Activated naive CD4-positive, alpha-beta T cell (primary cell): ENCODE measurements at regions not wholly inside any gene's neighbourhood (a gene's known extent, or its start where the extent isn't known, plus 50 kb on each side); places are given as distances from the start of the nearest gene placed in this dataset.

ENCODE experiments used
- DNase-seq, 4 experiments: peaks; one replicate each; lab custom pipeline; 2025; lab: John Stamatoyannopoulos, UW

DNA sequence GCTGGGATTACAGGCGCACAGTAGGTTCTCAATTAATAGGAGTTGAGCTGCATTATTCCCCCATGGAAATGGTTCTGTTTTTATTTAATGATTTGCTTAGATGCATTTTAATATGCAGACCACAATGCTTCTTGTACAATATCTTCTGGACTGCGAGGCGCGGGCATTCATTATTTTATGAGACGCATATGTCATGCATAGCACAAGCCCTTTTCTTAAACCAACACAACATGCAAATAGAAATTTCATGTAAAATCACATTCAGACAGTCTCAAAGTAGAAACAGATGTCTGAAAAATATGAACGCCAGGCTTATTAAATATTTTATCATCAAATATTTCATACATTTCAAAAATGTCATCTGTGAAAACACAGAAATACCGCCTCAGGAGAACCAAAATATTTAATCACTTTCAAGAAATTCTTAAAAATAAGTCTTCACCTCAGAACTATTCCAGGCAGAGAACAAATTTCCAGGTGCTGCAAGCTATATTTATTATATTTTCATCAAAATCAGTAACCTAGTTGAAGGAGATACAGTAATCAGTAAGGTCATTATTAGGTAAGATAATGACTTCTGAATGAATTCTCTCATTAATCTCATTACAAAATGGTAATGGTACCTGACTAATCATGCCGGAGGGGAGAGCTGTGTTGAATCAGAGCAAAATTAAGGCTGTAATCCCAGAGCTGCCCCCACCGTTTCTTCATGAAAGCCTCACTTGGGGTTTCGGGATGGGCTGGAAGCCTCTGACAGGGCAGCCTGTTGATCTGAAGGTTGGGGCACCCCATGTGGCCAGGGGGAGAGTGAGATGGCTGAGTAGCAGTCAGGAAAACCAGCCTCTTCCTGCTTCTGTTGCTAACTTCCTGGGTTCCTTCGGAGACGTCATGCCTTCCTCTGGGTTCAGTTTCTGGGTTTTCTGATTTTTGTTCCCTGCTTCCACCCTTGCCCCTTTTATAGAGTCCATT is 133.9 kb upstream of the ZNF618 start:
- DNase-seq, result no peak

DNA sequence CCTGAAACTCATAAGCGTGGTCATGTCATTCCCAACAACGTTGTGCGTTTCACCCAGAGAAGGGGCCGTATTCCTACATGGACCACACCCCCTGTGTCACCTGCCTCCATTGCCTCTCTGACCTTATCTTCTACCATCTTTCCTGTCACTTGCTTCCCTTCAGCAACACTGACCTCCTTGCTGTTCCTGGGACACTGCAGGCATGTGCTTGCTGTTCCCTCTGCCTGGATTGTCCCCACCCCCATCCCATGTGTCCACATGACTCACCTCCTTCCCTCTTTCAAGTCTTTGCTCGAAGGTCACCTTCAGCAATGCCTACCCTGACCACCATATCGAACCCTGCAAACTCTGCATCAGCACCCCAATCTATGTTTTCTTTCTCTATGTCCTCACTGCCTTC is 133.2 kb upstream of the ZNF618 start:
- DNase-seq, result no peak

- DNase-seq, result no peak
Measured at GRCh38 chr9:113746486-113746885, 129.6 kb upstream of the ZNF618 start.

DNA sequence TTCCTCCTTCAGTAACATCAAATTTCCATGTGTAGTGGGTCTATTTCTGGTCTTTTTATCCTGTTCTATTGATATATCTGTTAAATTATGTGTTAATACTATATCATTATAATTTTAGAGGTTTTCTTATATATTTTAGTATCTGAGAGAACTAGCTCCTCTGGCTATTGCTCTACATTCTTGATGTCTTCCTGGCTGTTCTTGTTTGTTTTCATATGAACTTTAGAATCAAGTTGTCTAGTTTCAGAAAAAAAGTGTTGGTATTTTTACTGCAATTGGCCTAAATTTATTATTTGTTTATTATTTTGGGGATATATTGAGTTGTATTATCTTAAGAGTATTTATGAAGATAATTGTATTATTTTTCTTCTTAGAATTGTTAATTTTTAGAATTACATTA is 128.0 kb upstream of the ZNF618 start:
- DNase-seq, result no peak

- no peak for DNase-seq
Measured at GRCh38 chr9:113753398-113754119, 122.5 kb upstream of the ZNF618 start.

DNA sequence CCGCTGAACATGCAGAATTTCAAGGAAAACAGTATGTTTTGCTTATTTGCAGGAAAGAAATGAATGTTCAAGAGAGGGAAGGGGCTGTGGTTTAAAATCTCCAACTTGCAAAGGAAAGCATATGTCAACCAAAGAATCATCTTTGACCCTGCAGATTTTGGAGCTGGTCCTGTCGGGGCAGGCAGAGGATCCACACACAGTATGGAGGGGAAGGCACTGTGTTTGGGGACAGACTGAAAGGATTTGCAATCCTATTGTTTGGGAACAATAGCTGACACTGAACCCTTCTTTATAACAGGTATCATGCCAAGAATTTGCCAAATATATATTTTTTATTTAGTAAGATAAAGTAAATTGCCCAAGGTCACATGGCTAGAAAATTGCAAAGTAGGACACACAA is 121.4 kb upstream of the ZNF618 start:
- no peak for DNase-seq

- no peak for DNase-seq
Measured at GRCh38 chr9:113755433-113755832, 120.7 kb upstream of the ZNF618 start.

DNA sequence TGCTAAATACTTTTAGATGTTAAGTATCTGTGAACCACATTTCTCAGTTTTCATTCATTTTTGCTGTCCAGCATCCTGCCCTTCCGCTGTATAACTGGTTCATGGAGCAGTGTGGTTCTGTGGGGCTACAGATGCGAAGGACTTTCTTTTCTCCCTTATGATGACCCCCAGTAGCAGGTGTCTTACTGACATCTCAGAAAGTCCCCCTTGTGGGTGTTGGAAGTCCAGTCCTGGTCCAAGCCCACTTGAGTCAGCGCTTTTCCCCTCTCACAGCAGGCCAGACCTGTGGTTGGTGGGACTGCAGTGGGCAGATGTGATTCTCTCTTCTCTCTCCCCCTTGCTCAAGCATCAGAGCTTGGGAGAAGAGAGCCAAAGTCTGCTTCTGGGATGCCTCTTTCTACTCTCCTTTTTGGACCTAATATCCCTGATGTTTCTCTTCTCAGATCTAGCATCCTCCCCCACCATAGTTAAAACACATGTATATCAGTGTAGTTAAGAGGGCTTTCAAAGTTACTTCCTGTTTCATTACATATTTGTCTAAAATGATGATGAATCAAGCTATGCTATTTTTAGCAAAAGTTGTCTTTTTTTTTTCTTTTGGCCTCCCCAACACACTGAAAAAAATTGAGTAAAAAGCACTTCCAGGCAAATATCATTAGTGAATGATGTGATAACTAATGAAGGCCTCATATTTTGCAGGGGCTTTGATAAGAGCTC is 119.5 kb upstream of the ZNF618 start:
- DNase-seq, result no peak

DNA sequence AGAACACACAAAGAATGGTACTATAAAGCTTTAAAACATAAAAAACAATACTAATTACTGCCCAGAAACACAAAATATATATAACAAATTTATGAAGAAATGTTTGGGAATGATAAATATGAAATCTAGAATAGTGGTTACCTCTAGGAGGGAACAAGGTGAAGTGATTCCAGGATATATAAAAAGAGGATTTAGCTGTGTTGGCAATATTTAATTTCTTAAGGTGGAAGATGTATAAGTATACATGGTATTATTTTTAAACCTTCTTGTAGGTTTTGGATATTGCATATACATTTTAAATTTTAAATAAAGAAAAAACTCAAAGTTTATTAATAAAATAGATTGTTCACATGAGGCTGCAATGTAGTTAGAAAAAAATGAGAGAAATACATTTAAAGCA is 112.7 kb upstream of the ZNF618 start:
- no peak for DNase-seq

- no peak for DNase-seq
Measured at GRCh38 chr9:113764572-113764971, 111.5 kb upstream of the ZNF618 start.

DNA sequence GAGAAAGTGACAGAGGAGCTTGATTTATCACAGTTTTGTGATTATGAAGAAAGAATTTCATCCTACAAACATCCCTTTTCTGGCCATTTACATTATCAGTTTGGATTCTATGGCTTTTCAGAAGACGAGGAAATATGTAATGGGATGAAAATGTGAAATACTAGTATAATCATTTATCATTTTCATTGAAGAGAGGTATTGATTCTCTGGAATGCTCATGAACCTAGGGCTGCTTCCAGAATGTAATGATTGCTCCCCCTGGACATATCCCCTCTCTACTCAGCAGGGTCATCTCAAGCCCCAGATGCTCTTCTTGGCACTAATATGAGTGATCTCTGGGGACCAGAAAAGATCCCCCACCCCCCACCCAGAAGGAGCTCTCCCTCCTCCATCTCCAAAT is 106.7 kb upstream of the ZNF618 start:
- DNase-seq, result no peak

- no peak for DNase-seq
Measured at GRCh38 chr9:113770396-113770795, 105.7 kb upstream of the ZNF618 start.

- DNase-seq, result no peak
Measured at GRCh38 chr9:113771199-113771598, 104.9 kb upstream of the ZNF618 start.

DNA sequence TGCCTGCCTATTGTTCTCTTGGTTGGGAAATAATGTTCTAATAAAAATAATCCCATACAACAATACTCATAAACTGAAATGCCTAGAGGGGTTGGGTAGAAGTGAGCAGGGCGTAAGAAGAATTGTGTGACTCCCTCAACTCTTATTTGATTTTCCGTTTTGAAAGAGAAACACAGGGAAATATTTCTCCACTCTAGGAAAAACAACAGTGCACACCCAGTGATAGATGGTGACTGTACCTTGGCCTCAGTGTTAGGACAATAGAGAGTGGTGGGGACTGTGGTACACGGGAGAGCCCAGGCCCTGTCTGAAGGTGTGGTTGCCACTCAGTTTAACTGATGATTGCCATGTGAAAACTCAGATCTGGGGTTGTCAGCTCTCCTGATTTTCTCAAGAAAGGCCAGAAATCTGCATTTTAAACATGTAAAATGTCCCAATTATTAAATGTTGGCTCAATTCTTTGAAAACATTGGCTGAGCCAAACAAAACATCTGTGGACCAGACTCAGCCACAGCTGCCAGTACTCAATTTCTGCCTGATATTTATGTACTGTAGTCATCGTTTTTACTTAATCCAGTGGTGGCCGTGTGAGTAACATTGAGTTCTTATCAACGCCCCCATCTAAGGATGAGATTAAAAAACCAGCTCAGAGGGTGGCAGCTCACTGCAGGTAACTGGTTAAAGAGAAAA is 103.8 kb upstream of the ZNF618 start:
- no peak for DNase-seq

DNA sequence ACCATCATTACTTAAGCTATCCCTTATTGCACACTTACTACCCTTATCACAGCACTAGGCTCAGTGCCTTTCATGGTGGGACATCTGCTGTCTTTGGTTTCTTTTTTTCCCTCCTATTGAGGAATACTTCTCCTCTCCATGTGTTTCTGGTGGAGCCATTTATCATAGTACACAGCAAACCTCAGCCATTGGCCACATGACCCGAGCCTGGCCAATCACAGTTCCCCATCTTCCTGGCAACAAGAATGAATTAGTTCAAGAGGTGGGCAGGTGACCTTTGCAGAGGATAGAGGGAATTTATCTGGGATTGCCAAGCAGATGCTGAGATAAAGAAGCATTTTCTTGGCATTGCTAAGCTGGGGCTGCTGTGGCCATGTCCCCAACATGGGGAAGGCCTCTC is 101.1 kb upstream of the ZNF618 start:
- DNase-seq, result no peak

- DNase-seq, result no peak
Measured at GRCh38 chr9:113775749-113776148, 100.4 kb upstream of the ZNF618 start.

GRCh38 chr9:113776194-113776593 is 99.9 kb upstream of the ZNF618 start:
- DNase-seq, result no peak

GRCh38 chr9:113781381-113781780 is 94.7 kb upstream of the ZNF618 start:
- DNase-seq, result no peak

GRCh38 chr9:113781896-113782295 is 94.2 kb upstream of the ZNF618 start:
- no peak for DNase-seq

DNA sequence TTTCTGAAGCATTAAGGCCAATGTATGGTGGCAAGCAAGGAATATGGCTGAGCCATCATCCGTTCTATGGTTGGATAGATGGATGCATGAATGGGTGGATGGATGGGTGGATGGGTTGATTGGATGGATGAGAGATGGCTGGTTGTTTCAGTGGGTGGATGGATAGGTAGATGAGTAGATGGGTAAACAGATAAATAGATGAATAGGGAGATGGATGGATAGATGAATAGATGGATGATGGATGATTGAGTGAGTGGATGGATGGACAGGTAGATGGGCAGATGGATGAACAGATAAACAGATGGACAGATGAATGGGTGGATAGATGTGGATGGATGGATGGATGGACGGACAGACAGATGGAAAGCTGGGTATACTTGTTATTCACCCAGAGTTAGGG is 92.6 kb upstream of the ZNF618 start:
- DNase-seq, result no peak

GRCh38 chr9:113785334-113785733 is 90.8 kb upstream of the ZNF618 start:
- no peak for DNase-seq

- no peak for DNase-seq
Measured at GRCh38 chr9:113786071-113786470, 90.0 kb upstream of the ZNF618 start.
